ENCODE measurements at regions not wholly inside any gene's neighbourhood (a gene's known extent, or its start where the extent isn't known, plus 50 kb on each side); places are given as distances from the start of the nearest gene placed in this dataset.

DNA sequence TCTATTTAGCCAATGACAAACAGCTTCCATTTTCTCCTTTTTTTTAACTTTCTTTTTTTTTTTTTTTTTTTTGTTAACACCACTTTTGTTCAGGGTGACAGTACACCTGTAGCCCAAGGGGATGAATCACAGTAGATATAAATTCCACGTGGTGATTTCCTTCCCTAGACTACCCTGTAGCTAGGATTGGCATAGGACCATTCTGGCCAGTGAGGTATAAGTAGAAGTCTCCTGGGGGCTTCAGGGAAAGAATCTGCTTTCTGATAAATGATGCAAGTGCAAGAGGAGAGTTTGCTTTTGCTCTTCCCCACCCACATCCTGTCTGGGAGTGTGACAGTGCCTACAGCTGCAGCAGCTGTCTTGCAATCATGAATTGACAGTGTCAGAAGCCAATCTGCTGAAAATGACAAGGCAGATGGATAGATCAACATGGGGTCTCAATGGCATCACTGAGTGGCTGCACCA lies 63.2 kb upstream of the TOMM7 start:
- Histone ChIP-seq H3K27ac (ENCODE audit: low read length) (no peak overlapping the region), H3K4me3 (ENCODE audit: low read depth in 2 of 2, low read length in 2 of 2) (no peak overlapping the region), H3K9me3 (ENCODE audit: control insufficient read depth, insufficient read depth, low read depth, low read length) (no peaks in the 10 kb centered on the region), H3K36me3 (ENCODE audit: control insufficient read depth, insufficient read depth, low read length) (no peaks in the 10 kb centered on the region), H3K4me1 (ENCODE audit: control insufficient read depth, insufficient read depth, low read length) (no peaks in the 10 kb centered on the region), H3K27me3 (ENCODE audit: control insufficient read depth, insufficient read depth, low read length) (no peaks in the 10 kb centered on the region)
- in situ Hi-C loops (cut with HindIII; ENCODE audit: low pct_unique_long_range_greater_than_20kb, low sequenced_read_pairs), result no loop called here
- TF ChIP-seq TCF7L2 (IDR thresholded peaks at IDR 0.05; ENCODE audit: low read depth, low read length) (no peak), SIN3A (IDR thresholded peaks at IDR 0.05; ENCODE audit: borderline replicate concordance, insufficient read depth, low read depth, low read length) (no peak)
- TF ChIP-seq, protein P1, sequence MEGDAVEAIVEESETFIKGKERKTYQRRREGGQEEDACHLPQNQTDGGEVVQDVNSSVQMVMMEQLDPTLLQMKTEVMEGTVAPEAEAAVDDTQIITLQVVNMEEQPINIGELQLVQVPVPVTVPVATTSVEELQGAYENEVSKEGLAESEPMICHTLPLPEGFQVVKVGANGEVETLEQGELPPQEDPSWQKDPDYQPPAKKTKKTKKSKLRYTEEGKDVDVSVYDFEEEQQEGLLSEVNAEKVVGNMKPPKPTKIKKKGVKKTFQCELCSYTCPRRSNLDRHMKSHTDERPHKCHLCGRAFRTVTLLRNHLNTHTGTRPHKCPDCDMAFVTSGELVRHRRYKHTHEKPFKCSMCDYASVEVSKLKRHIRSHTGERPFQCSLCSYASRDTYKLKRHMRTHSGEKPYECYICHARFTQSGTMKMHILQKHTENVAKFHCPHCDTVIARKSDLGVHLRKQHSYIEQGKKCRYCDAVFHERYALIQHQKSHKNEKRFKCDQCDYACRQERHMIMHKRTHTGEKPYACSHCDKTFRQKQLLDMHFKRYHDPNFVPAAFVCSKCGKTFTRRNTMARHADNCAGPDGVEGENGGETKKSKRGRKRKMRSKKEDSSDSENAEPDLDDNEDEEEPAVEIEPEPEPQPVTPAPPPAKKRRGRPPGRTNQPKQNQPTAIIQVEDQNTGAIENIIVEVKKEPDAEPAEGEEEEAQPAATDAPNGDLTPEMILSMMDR (IDR thresholded peaks at IDR 0.05), result no peak
- no peak for DNase-seq (ENCODE audit: low read depth, low spot score)
- no peak for ATAC-seq
- ChIA-PET POLR2A (interaction anchor here (0.6 to 0.7 kb wide), 3 partner anchors 11 to 49 kb away, joined by 4 to 9 read pairs (median 5); no protein-coding TSS in a partner anchor), CTCF (no interaction called here)
- BruUV-seq (replicated peaks), result no TSS peak
- intact Hi-C loops (cut with micrococcal nuclease; ENCODE audit: unreplicated experiment), result no loop called here

DNA sequence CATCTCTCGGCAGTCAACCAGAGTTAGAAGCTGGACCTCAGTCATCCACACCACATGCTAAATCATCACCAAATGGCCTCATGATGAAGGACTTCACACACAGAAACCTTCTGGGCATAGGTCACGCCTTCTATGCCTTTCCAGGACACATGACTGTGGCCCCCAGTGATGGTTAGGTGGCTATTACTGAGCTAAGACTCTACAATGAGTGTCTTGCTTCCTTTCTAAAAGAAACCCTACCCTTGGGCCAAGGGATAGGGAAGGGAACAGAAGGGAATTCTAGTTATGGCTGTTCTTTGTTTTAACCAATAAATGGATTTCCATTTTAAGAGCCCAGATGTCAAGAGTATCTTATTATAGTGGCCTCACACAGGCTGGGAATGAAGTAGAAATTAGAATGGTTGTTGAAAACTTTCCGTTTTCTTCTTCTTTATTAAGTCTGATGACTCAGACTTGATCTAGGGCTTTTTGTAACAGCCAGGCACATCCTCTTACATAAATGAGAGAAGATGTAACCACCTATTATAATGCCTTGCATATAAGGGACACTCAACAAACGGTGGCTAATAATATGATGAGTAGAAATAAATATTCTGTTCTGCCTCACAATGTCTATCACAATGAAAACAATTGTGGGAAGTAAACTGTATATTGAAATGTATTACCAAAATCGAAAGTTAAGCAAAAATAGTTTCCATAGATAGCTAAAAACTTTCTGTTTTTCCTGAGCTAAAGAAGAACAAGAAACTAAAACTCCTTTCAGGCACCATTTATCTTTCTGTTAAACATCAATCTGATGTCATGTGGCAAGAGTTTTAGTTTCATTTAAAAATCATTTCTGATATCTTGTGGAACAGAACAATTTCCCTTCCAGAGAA lies 62.5 kb upstream of the TOMM7 start:
- POLR2A ChIA-PET, result interaction anchor here (0.6 to 0.7 kb wide), 3 partner anchors 10 to 50 kb away, joined by 4 to 9 read pairs (median 5); no protein-coding TSS in a partner anchor
- no peaks in the 10 kb centered on the region for H3K27me3 ChIP-seq (ENCODE audit: control insufficient read depth, insufficient read depth, low read length)
- H3K9me3 ChIP-seq (ENCODE audit: control insufficient read depth, insufficient read depth, low read depth, low read length), result no peaks in the 10 kb centered on the region
- no peaks in the 10 kb centered on the region for H3K4me1 ChIP-seq (ENCODE audit: control insufficient read depth, insufficient read depth, low read length)
- ATAC-seq, result no peak
- no peaks in the 10 kb centered on the region for H3K36me3 ChIP-seq (ENCODE audit: control insufficient read depth, insufficient read depth, low read length)
- BruUV-seq (replicated peaks), result no TSS peak
- H3K4me3 ChIP-seq (ENCODE audit: low read depth in 2 of 2, low read length in 2 of 2), result no peak overlapping the region
- in situ Hi-C loops (cut with HindIII; ENCODE audit: low pct_unique_long_range_greater_than_20kb, low sequenced_read_pairs) (no loop called here), intact Hi-C loops (cut with micrococcal nuclease; ENCODE audit: unreplicated experiment) (no loop called here)
- no peak overlapping the region for H3K27ac ChIP-seq (ENCODE audit: low read length)
- CTCF ChIA-PET, result no interaction called here
- TF ChIP-seq, protein P2, sequence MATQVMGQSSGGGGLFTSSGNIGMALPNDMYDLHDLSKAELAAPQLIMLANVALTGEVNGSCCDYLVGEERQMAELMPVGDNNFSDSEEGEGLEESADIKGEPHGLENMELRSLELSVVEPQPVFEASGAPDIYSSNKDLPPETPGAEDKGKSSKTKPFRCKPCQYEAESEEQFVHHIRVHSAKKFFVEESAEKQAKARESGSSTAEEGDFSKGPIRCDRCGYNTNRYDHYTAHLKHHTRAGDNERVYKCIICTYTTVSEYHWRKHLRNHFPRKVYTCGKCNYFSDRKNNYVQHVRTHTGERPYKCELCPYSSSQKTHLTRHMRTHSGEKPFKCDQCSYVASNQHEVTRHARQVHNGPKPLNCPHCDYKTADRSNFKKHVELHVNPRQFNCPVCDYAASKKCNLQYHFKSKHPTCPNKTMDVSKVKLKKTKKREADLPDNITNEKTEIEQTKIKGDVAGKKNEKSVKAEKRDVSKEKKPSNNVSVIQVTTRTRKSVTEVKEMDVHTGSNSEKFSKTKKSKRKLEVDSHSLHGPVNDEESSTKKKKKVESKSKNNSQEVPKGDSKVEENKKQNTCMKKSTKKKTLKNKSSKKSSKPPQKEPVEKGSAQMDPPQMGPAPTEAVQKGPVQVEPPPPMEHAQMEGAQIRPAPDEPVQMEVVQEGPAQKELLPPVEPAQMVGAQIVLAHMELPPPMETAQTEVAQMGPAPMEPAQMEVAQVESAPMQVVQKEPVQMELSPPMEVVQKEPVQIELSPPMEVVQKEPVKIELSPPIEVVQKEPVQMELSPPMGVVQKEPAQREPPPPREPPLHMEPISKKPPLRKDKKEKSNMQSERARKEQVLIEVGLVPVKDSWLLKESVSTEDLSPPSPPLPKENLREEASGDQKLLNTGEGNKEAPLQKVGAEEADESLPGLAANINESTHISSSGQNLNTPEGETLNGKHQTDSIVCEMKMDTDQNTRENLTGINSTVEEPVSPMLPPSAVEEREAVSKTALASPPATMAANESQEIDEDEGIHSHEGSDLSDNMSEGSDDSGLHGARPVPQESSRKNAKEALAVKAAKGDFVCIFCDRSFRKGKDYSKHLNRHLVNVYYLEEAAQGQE (IDR thresholded peaks at IDR 0.05; ENCODE audit: insufficient read depth in 1 of 2, low read depth in 2 of 2, low read length in 1 of 2), result no peak
- TF ChIP-seq, protein P1 (IDR thresholded peaks at IDR 0.05), result no peak
- TF ChIP-seq TCF7L2 (IDR thresholded peaks at IDR 0.05; ENCODE audit: low read depth, low read length) (no peak), POLR2AphosphoS5 (IDR thresholded peaks at IDR 0.05; ENCODE audit: low read depth, low read length) (no peak), SIN3A (IDR thresholded peaks at IDR 0.05; ENCODE audit: borderline replicate concordance, insufficient read depth, low read depth, low read length) (no peak)
- no peak for DNase-seq (ENCODE audit: low read depth, low spot score)

Measured in Panc1 (cell line).